WTC11 (cell line): ENCODE measurements at regions not wholly inside any gene's neighbourhood (a gene's known extent, or its start where the extent isn't known, plus 50 kb on each side); places are given as distances from the start of the nearest gene placed in this dataset.

Experiments
- ATAC-seq: fragments of 200-7000 bp; cut with Tn5 transposase; 2 replicates; pipeline ENCODE4 v1.10.0; 2021; ENCODE audit warnings: mild to moderate bottlenecking, moderate library complexity
- CTCF ChIA-PET: fragments of 300-600 bp; sonication (Branson Sonifier 250); formaldehyde crosslinking; loops from one replicate; lab custom pipeline; 2021; ENCODE audit warnings: antibody characterized with exemption; lab: Charles Lee
- POLR2A ChIA-PET: fragments of 350-600 bp; sonication (Branson Sonifier 250); formaldehyde crosslinking; loops from one replicate; lab custom pipeline; 2021; ENCODE audit warnings: antibody characterized with exemption; lab: Charles Lee
- DNase-seq: peaks from one replicate; pipeline ENCODE4 v3.0.0; 2021; ENCODE audit warnings: low spot score
- H3K27ac Mint-ChIP-seq: 2 replicates; pipeline ENCODE4 v1.8.0; 2021; ENCODE audit warnings: mixed read lengths
- H3K27me3 Mint-ChIP-seq: 2 replicates; pipeline ENCODE4 v1.8.0; 2021; ENCODE audit warnings: low read depth, mild to moderate bottlenecking, moderate library complexity, mixed read lengths
- H3K36me3 Mint-ChIP-seq: 2 replicates; pipeline ENCODE4 v1.8.0; 2021; ENCODE audit warnings: mixed read lengths
- H3K4me1 Mint-ChIP-seq: 2 replicates; pipeline ENCODE4 v1.8.0; 2022; ENCODE audit warnings: mixed read lengths
- H3K4me3 Mint-ChIP-seq: 2 replicates; pipeline ENCODE4 v1.8.0; 2021; ENCODE audit warnings: mild to moderate bottlenecking, moderate library complexity, mixed read lengths
- H3K9me3 Mint-ChIP-seq: 2 replicates; pipeline ENCODE4 v1.8.0; 2021; ENCODE audit warnings: mixed read lengths
- ARID4B ChIP-seq: sonication (generic); formaldehyde crosslinking; IDR thresholded peaks from 2 replicates; pipeline ENCODE4 v1.8.0; 2023; ENCODE audit warnings: missing genetic modification reagents, mild to moderate bottlenecking, borderline replicate concordance
- CDX4 ChIP-seq: fragments of 250-450 bp; sonication (Bioruptor Pico); IDR thresholded peaks from 2 replicates; pipeline ENCODE4 v1.9.0; 2021; ENCODE audit warnings: moderate library complexity, mild to moderate bottlenecking, inconsistent platforms, borderline replicate concordance
- CREB1 ChIP-seq: sonication (generic); formaldehyde crosslinking; IDR thresholded peaks from 2 replicates; pipeline ENCODE4 v1.8.0; 2023; ENCODE audit warnings: mild to moderate bottlenecking, missing genetic modification reagents
- CREM ChIP-seq: sonication (generic); formaldehyde crosslinking; IDR thresholded peaks from 2 replicates; pipeline ENCODE4 v1.8.1; 2022; ENCODE audit warnings: mild to moderate bottlenecking, missing genetic modification reagents, moderate library complexity
- E2F4 ChIP-seq: sonication (generic); formaldehyde crosslinking; IDR thresholded peaks from 2 replicates; pipeline ENCODE4 v1.8.1; 2022; ENCODE audit warnings: low read depth, mild to moderate bottlenecking, moderate library complexity, missing genetic modification reagents, borderline replicate concordance
- ERG ChIP-seq: fragments of 250-450 bp; sonication (Bioruptor Pico); IDR thresholded peaks from 2 replicates; pipeline ENCODE4 v1.8.0; 2021; ENCODE audit warnings: mild to moderate bottlenecking
- ETV6 ChIP-seq: sonication (generic); formaldehyde crosslinking; IDR thresholded peaks from 2 replicates; pipeline ENCODE4 v1.8.1; 2022; ENCODE audit warnings: mild to moderate bottlenecking, missing genetic modification reagents
- FOXK1 ChIP-seq: sonication (generic); formaldehyde crosslinking; IDR thresholded peaks from 2 replicates; pipeline ENCODE4 v1.8.0; 2022; ENCODE audit warnings: mild to moderate bottlenecking, moderate library complexity, missing genetic modification reagents
- KAT7 ChIP-seq: sonication (generic); formaldehyde crosslinking; IDR thresholded peaks from 2 replicates; pipeline ENCODE4 v1.8.1; 2023; ENCODE audit warnings: missing genetic modification reagents, mild to moderate bottlenecking, borderline replicate concordance
- MAX ChIP-seq: sonication (generic); formaldehyde crosslinking; IDR thresholded peaks from 2 replicates; pipeline ENCODE4 v1.8.0; 2022; ENCODE audit warnings: mild to moderate bottlenecking, missing genetic modification reagents
- NR2C2 ChIP-seq: sonication (generic); formaldehyde crosslinking; IDR thresholded peaks from 2 replicates; pipeline ENCODE4 v1.8.0; 2022; ENCODE audit warnings: mild to moderate bottlenecking, missing genetic modification reagents
- OVOL2 ChIP-seq: fragments of 250-450 bp; sonication (Bioruptor Pico); IDR thresholded peaks from 2 replicates; pipeline ENCODE4 v1.9.0; 2021; ENCODE audit warnings: mild to moderate bottlenecking, borderline replicate concordance
- RORB ChIP-seq: fragments of 250-450 bp; sonication (Bioruptor Pico); IDR thresholded peaks from 2 replicates; pipeline ENCODE4 v1.9.0; 2021; ENCODE audit warnings: mild to moderate bottlenecking
- SMAD4 ChIP-seq: sonication (generic); formaldehyde crosslinking; IDR thresholded peaks from 2 replicates; pipeline ENCODE4 v1.8.0; 2022; ENCODE audit warnings: mild to moderate bottlenecking, missing genetic modification reagents
- TEAD1 ChIP-seq: sonication (generic); formaldehyde crosslinking; IDR thresholded peaks from 2 replicates; pipeline ENCODE4 v1.8.0; 2022; ENCODE audit warnings: mild to moderate bottlenecking, missing genetic modification reagents
- TP53 ChIP-seq: sonication (generic); formaldehyde crosslinking; IDR thresholded peaks from 2 replicates; pipeline ENCODE4 v1.8.1; 2023; ENCODE audit warnings: mild to moderate bottlenecking, missing genetic modification reagents
- USF1 ChIP-seq: sonication (generic); formaldehyde crosslinking; IDR thresholded peaks from 2 replicates; pipeline ENCODE4 v1.8.0; 2022; ENCODE audit warnings: mild to moderate bottlenecking, missing genetic modification reagents
- USF2 ChIP-seq: sonication (generic); formaldehyde crosslinking; IDR thresholded peaks from 2 replicates; pipeline ENCODE4 v1.8.1; 2023; ENCODE audit warnings: mild to moderate bottlenecking, missing genetic modification reagents, moderate library complexity
- ZMAT4 ChIP-seq: fragments of 250-450 bp; sonication (Bioruptor Pico); IDR thresholded peaks from 2 replicates; pipeline ENCODE4 v1.9.0; 2021; ENCODE audit warnings: mild to moderate bottlenecking
- ZNF138 ChIP-seq: sonication (generic); formaldehyde crosslinking; conservative IDR thresholded peaks from 2 replicates; pipeline ENCODE4 v1.8.1; 2022; ENCODE audit warnings: mild to moderate bottlenecking, moderate library complexity, missing genetic modification reagents
- ZNF219 ChIP-seq: sonication (generic); formaldehyde crosslinking; IDR thresholded peaks from 2 replicates; pipeline ENCODE4 v1.8.0; 2023; ENCODE audit warnings: missing genetic modification reagents, mild to moderate bottlenecking, borderline replicate concordance
- ZNF425 ChIP-seq: fragments of 250-450 bp; sonication (Bioruptor Pico); conservative IDR thresholded peaks from 2 replicates; pipeline ENCODE4 v1.9.0; 2021; ENCODE audit warnings: mild to moderate bottlenecking
- ZNF512 ChIP-seq: sonication (generic); formaldehyde crosslinking; IDR thresholded peaks from 2 replicates; pipeline ENCODE4 v1.8.1; 2022; ENCODE audit warnings: missing genetic modification reagents, borderline replicate concordance

- POLR2A ChIA-PET = no interaction called here
- DNase-seq = peak; percentile 53
- peaks cover 72% of the 10 kb centered on the region for H3K4me1 Mint-ChIP-seq
- H3K9me3 Mint-ChIP-seq = peaks cover 7% of the 10 kb centered on the region; the same call in 1 of the 2 replicates
- peaks cover 7% of the 10 kb centered on the region; the same call in 1 of the 2 replicates for H3K36me3 Mint-ChIP-seq
- H3K27ac Mint-ChIP-seq = peak overlapping the region; percentile 98
- ATAC-seq = peak; percentile 82
- H3K27me3 Mint-ChIP-seq = peaks cover 10% of the 10 kb centered on the region; the same call in 1 of the 2 replicates
- CTCF ChIA-PET = interaction anchor here (1.0 kb wide), 2 partner anchors 223 to 588 kb away, joined by 3 read pairs; no protein-coding TSS in a partner anchor
- H3K4me3 Mint-ChIP-seq = no peak overlapping the region
- TF ChIP-seq USF1 (peak; percentile 54; the same call in 1 of the 2 replicates), RORB (CRISPR knock-in tag) (no peak), NR2C2 (CRISPR knock-in tag) (no peak), TEAD1 (CRISPR knock-in tag) (peak; percentile 42; the same call in 1 of the 2 replicates), ETV6 (CRISPR knock-in tag) (peak; percentile 18; the same call in 1 of the 2 replicates), OVOL2 (CRISPR knock-in tag) (no peak), ZNF425 (CRISPR knock-in tag) (no peak), ARID4B (0 out of 2 replicates have a peak, but pooled peaks have one; percentile 31), E2F4 (CRISPR knock-in tag) (no peak), ZMAT4 (CRISPR knock-in tag) (no peak), ZNF512 (CRISPR knock-in tag) (no peak), CREM (CRISPR knock-in tag) (no peak), FOXK1 (CRISPR knock-in tag) (peak; percentile 35; the same call in 1 of the 2 replicates), SMAD4 (no peak), CDX4 (no peak), CREB1 (CRISPR knock-in tag) (no peak), KAT7 (CRISPR knock-in tag) (no peak), ERG (CRISPR knock-in tag) (no peak), TP53 (no peak), MAX (no peak), ZNF138 (no peak), USF2 (CRISPR knock-in tag) (peak; percentile 50; the same call in 1 of the 2 replicates), ZNF219 (CRISPR knock-in tag) (no peak)
These were observed 178.2 kb downstream of the ANAPC1 start for GRCh38 chr2:111705711-111706336.
